ENCODE measurements at regions not wholly inside any gene's neighbourhood (a gene's known extent, or its start where the extent isn't known, plus 50 kb on each side); places are given as distances from the start of the nearest gene placed in this dataset.
"Not testable (repeated sequence)": the region's sequence is repeated elsewhere in the genome, so short reads cannot be mapped to it uniquely, and the experiment has no call there.

GRCh38 chr1:198959676-198960075, 320.8 kb downstream of the PTPRC start:
- Mint-ChIP-seq H3K27ac (no peak overlapping the region), H3K9me3 (peaks cover 20% of the 10 kb centered on the region), H3K36me3 (no peaks in the 10 kb centered on the region), H3K4me1 (no peaks in the 10 kb centered on the region), H3K27me3 (ENCODE audit: insufficient read depth, low read depth) (no peaks in the 10 kb centered on the region), H3K4me3 (no peak overlapping the region)
- no peaks in the 10 kb centered on the region for H3K79me2 ChIP-seq (ENCODE audit: low read depth)
- no peak overlapping the region for H3K27ac ChIP-seq
- no peak overlapping the region for H2AFZ ChIP-seq (replicated peaks)
- no peaks in the 10 kb centered on the region for H4K20me1 ChIP-seq (ENCODE audit: low read depth)
- H3K9me3 ChIP-seq (ENCODE audit: low read depth): no peaks in the 10 kb centered on the region
- no peaks in the 10 kb centered on the region for H3K27me3 ChIP-seq
- no peaks in the 10 kb centered on the region for H3K4me1 ChIP-seq
- no peak for DNase-seq (ENCODE audit: low spot score)
- no peak for TF ChIP-seq EZH2 (IDR thresholded peaks at IDR 0.05)
- no peak for TF ChIP-seq CTCF (IDR thresholded peaks at IDR 0.05)
- TF ChIP-seq EZH2phosphoT487 (IDR thresholded peaks at IDR 0.05): no peak
- H3F3A ChIP-seq (ENCODE audit: low read depth): no peaks in the 10 kb centered on the region
- H3K36me3 ChIP-seq: no peaks in the 10 kb centered on the region
- H3K4me2 ChIP-seq: no peak overlapping the region
- H3K9ac ChIP-seq: no peak overlapping the region
- no peak overlapping the region for H3K4me3 ChIP-seq

GRCh38 chr1:198963796-198964195, 325.0 kb downstream of the PTPRC start:
- H3F3A ChIP-seq (ENCODE audit: low read depth); H3K36me3 ChIP-seq; H3K27me3 ChIP-seq; H3K79me2 ChIP-seq (ENCODE audit: low read depth); H2AFZ ChIP-seq (replicated peaks); H3K9me3 ChIP-seq (ENCODE audit: low read depth); H3K9ac ChIP-seq; H3K27ac ChIP-seq; H3K27me3 Mint-ChIP-seq (ENCODE audit: insufficient read depth, low read depth); H3K36me3 Mint-ChIP-seq; H3K4me1 Mint-ChIP-seq; H4K20me1 ChIP-seq (ENCODE audit: low read depth); H3K4me3 Mint-ChIP-seq; DNase-seq (ENCODE audit: low spot score); H3K4me2 ChIP-seq; H3K4me3 ChIP-seq; H3K27ac Mint-ChIP-seq; H3K4me1 ChIP-seq: not testable (repeated sequence)
- peaks cover 20% of the 10 kb centered on the region for H3K9me3 Mint-ChIP-seq

DNA sequence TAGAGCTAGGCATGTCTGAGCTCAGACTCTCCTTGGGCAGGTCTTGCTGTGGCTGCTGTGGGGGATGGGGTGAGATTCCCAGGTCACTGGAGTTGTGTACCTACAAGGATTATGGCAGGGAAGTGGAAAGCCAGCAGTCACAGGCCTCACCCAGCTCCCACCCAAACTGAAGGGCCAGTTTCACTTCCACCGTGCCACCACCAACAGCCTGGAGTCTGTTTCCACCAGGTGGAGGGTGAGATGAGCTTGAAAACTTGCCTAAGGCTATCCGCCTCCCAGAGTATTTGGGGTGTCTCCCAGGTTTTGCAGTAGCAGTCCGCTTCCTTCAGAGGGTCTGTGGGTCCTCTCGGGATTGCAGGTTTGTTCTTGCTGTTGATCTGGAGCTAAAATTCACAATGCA, 327.7 kb downstream of the PTPRC start:
- H3K36me3 Mint-ChIP-seq: no peaks in the 10 kb centered on the region
- no peaks in the 10 kb centered on the region for H3K4me1 ChIP-seq
- no peak for TF ChIP-seq EZH2 (IDR thresholded peaks at IDR 0.05)
- no peak for TF ChIP-seq EZH2phosphoT487 (IDR thresholded peaks at IDR 0.05)
- no peak for TF ChIP-seq CTCF (IDR thresholded peaks at IDR 0.05)
- no peaks in the 10 kb centered on the region for H3K4me1 Mint-ChIP-seq
- no peaks in the 10 kb centered on the region for H3K27me3 ChIP-seq
- no peaks in the 10 kb centered on the region for H3K79me2 ChIP-seq (ENCODE audit: low read depth)
- H4K20me1 ChIP-seq (ENCODE audit: low read depth): no peaks in the 10 kb centered on the region
- H3F3A ChIP-seq (ENCODE audit: low read depth): no peaks in the 10 kb centered on the region
- H3K9me3 Mint-ChIP-seq: peaks cover 21% of the 10 kb centered on the region
- no peak overlapping the region for H3K27ac ChIP-seq
- no peak overlapping the region for H3K9ac ChIP-seq
- no peak overlapping the region for H3K27ac Mint-ChIP-seq
- no peak overlapping the region for H3K4me3 ChIP-seq
- no peaks in the 10 kb centered on the region for H3K9me3 ChIP-seq (ENCODE audit: low read depth)
- no peak for DNase-seq (ENCODE audit: low spot score)
- no peak overlapping the region for H2AFZ ChIP-seq (replicated peaks)
- no peak overlapping the region for H3K4me2 ChIP-seq
- no peaks in the 10 kb centered on the region for H3K27me3 Mint-ChIP-seq (ENCODE audit: insufficient read depth, low read depth)
- H3K4me3 Mint-ChIP-seq: no peak overlapping the region
- H3K36me3 ChIP-seq: no peaks in the 10 kb centered on the region

DNA sequence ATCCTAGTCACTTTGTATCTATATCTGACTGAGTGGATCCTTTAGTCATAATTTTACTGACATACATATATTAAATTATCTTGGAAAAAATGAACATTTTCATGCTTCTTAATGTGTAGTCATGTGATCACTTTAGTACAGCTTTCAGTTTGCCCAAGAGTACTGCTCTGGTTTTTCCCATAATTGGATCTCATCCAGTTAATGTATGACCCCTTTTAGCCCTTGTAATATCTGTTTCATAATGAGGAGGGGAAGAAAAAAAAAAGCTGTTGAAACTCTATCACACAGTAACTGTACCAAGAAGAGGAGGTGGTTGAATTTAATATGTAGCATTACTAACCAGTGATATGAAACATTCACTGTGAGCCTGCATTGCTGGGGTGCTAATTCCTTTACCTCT, 328.7 kb downstream of the PTPRC start:
- H3K27me3 ChIP-seq: no peaks in the 10 kb centered on the region
- no peaks in the 10 kb centered on the region for H3K36me3 Mint-ChIP-seq
- no peaks in the 10 kb centered on the region for H4K20me1 ChIP-seq (ENCODE audit: low read depth)
- H3K79me2 ChIP-seq (ENCODE audit: low read depth): no peaks in the 10 kb centered on the region
- H3K9ac ChIP-seq: no peak overlapping the region
- H3K27ac ChIP-seq: no peak overlapping the region
- H3F3A ChIP-seq (ENCODE audit: low read depth): no peaks in the 10 kb centered on the region
- H3K4me1 ChIP-seq: no peaks in the 10 kb centered on the region
- H3K4me3 ChIP-seq: no peak overlapping the region
- peaks cover 15% of the 10 kb centered on the region for H3K9me3 Mint-ChIP-seq
- H3K27me3 Mint-ChIP-seq (ENCODE audit: insufficient read depth, low read depth): no peaks in the 10 kb centered on the region
- no peak overlapping the region for H3K4me2 ChIP-seq
- H3K4me3 Mint-ChIP-seq: no peak overlapping the region
- no peaks in the 10 kb centered on the region for H3K9me3 ChIP-seq (ENCODE audit: low read depth)
- no peaks in the 10 kb centered on the region for H3K4me1 Mint-ChIP-seq
- H2AFZ ChIP-seq (replicated peaks): no peak overlapping the region
- H3K27ac Mint-ChIP-seq: no peak overlapping the region
- TF ChIP-seq CTCF (IDR thresholded peaks at IDR 0.05) (no peak), EZH2phosphoT487 (IDR thresholded peaks at IDR 0.05) (no peak), EZH2 (IDR thresholded peaks at IDR 0.05) (no peak)
- DNase-seq (ENCODE audit: low spot score): no peak
- no peaks in the 10 kb centered on the region for H3K36me3 ChIP-seq

All from neural progenitor cell (in vitro differentiated cells).